NCI-H748 treated with DMSO at 0.1 percent for 48 hours (cell line): ENCODE measurements at regions not wholly inside any gene's neighbourhood (a gene's known extent, or its start where the extent isn't known, plus 50 kb on each side); places are given as distances from the start of the nearest gene placed in this dataset.
"Not testable (repeated sequence)": the region's sequence is repeated elsewhere in the genome, so short reads cannot be mapped to it uniquely, and the experiment has no call there.

ENCODE experiments used
- DNase-seq: peaks from one replicate; lab custom pipeline; 2025; lab: John Stamatoyannopoulos, UW

- no peak for DNase-seq
These were observed 126.7 kb downstream of the MYCN start for GRCh38 chr2:16067037-16067406.

GRCh38 chr2:16066261-16067036 lies 126.1 kb downstream of the MYCN start:
- DNase-seq, result no peak

- DNase-seq, result not testable (repeated sequence)
These were observed 125.1 kb downstream of the MYCN start for GRCh38 chr2:16065272-16066069.

- DNase-seq, result no peak
These were observed 124.4 kb downstream of the MYCN start for GRCh38 chr2:16064745-16065144.

- DNase-seq, result no peak
These were observed 123.7 kb downstream of the MYCN start for GRCh38 chr2:16063955-16064633.

- no peak for DNase-seq
These were observed 123.0 kb downstream of the MYCN start for GRCh38 chr2:16063251-16063850.

GRCh38 chr2:16062471-16063250 lies 122.3 kb downstream of the MYCN start:
- DNase-seq, result no peak

- DNase-seq, result no peak
These were observed 121.3 kb downstream of the MYCN start for GRCh38 chr2:16061441-16062217.

- DNase-seq, result no peak
These were observed 120.6 kb downstream of the MYCN start for GRCh38 chr2:16060936-16061338.

GRCh38 chr2:16060125-16060935 lies 120.0 kb downstream of the MYCN start:
- DNase-seq, result no peak

- no peak for DNase-seq
These were observed 119.2 kb downstream of the MYCN start for GRCh38 chr2:16059393-16060016.

- no peak for DNase-seq
These were observed 118.5 kb downstream of the MYCN start for GRCh38 chr2:16058747-16059358.

- DNase-seq, result no peak
These were observed 117.9 kb downstream of the MYCN start for GRCh38 chr2:16058256-16058655.

- DNase-seq, result no peak
These were observed 117.3 kb downstream of the MYCN start for GRCh38 chr2:16057661-16058060.

GRCh38 chr2:16055848-16056580 lies 115.7 kb downstream of the MYCN start:
- DNase-seq, result no peak

- no peak for DNase-seq
These were observed 113.3 kb downstream of the MYCN start for GRCh38 chr2:16053437-16054257.

GRCh38 chr2:16052571-16053052 lies 112.3 kb downstream of the MYCN start:
- DNase-seq, result not testable (repeated sequence)
